ENCODE measurements at regions not wholly inside any gene's neighbourhood (a gene's known extent, or its start where the extent isn't known, plus 50 kb on each side); places are given as distances from the start of the nearest gene placed in this dataset.

GRCh38 chr5:174384509-174384947 is 339.0 kb downstream of the NSG2 start:
- TF ChIP-seq POLR2A (IDR thresholded peaks at IDR 0.05) = no peak
- TF ChIP-seq, protein P1, sequence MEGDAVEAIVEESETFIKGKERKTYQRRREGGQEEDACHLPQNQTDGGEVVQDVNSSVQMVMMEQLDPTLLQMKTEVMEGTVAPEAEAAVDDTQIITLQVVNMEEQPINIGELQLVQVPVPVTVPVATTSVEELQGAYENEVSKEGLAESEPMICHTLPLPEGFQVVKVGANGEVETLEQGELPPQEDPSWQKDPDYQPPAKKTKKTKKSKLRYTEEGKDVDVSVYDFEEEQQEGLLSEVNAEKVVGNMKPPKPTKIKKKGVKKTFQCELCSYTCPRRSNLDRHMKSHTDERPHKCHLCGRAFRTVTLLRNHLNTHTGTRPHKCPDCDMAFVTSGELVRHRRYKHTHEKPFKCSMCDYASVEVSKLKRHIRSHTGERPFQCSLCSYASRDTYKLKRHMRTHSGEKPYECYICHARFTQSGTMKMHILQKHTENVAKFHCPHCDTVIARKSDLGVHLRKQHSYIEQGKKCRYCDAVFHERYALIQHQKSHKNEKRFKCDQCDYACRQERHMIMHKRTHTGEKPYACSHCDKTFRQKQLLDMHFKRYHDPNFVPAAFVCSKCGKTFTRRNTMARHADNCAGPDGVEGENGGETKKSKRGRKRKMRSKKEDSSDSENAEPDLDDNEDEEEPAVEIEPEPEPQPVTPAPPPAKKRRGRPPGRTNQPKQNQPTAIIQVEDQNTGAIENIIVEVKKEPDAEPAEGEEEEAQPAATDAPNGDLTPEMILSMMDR (IDR thresholded peaks at IDR 0.05) = no peak
- TF ChIP-seq POLR2AphosphoS5 (IDR thresholded peaks at IDR 0.05; ENCODE audit: insufficient read depth in 1 of 2, low read depth in 1 of 2) = no peak
